Tibial nerve (tissue), 4 donors: ENCODE measurements at regions not wholly inside any gene's neighbourhood (a gene's known extent, or its start where the extent isn't known, plus 50 kb on each side); places are given as distances from the start of the nearest gene placed in this dataset.

ENCODE experiments used
- DNase-seq, 2 donors: peaks; one replicate each; pipeline ENCODE4 v3.0.0-alpha.2; 2019; ENCODE audit warnings: low spot score in 2 of 2
- H3K27ac ChIP-seq, 4 donors: fragments of 200-600 bp; sonication (generic) in 3 of 4; one replicate each; pipeline ENCODE4 v1.5.1; 2017 to 2019; ENCODE audit warnings: mild to moderate bottlenecking in 1 of 4
- H3K27me3 ChIP-seq, 2 donors: fragments of 200-600 bp; sonication (generic) in 1 of 2; one replicate each; pipeline versions ENCODE4 v1.5.1 to v1.6.0; 2017 to 2019
- H3K36me3 ChIP-seq, 3 donors: fragments of 200-600 bp; sonication (generic); one replicate each; pipeline ENCODE4 v1.5.1; 2018 to 2019
- H3K4me1 ChIP-seq, 4 donors: fragments of 200-600 bp; sonication (generic) in 3 of 4; one replicate each; pipeline ENCODE4 v1.5.1; 2017 to 2019
- H3K4me3 ChIP-seq, 4 donors: fragments of 200-600 bp; sonication (generic) in 3 of 4; one replicate each; pipeline ENCODE4 v1.5.1; 2017 to 2019; ENCODE audit warnings: mild to moderate bottlenecking in 1 of 4, moderate library complexity in 1 of 4
- H3K9me3 ChIP-seq, 4 donors: fragments of 200-600 bp; sonication (generic) in 3 of 4; one replicate each; pipeline ENCODE4 v1.5.1; 2017 to 2019
- EP300 ChIP-seq, 2 donors: sonication (generic); formaldehyde crosslinking; IDR thresholded peaks; one replicate each; pipeline ENCODE4 v1.6.1; 2017; ENCODE audit warnings: antibody characterized with exemption in 2 of 2, mild to moderate bottlenecking in 1 of 2
- POLR2A ChIP-seq, 2 donors: fragments of 450-650 bp; IDR thresholded peaks; one replicate each; pipeline ENCODE4 v1.6.1; 2017; ENCODE audit warnings: antibody characterized with exemption in 2 of 2, mild to moderate bottlenecking in 2 of 2, moderate library complexity in 2 of 2
- WGBS, 2 donors: methylation state at CpG; one replicate each; pipeline ENCODE4 v1.1.5; 2018; 5-methylcytosine and 5-hydroxymethylcytosine counted together
- TF ChIP-seq, protein P1 (sequence below), 5 experiments: fragments of 200-600 bp in 3 of 5; fragments of 450-650 bp in 2 of 5; sonication (generic) in 3 of 5; IDR thresholded peaks; one replicate each; pipeline ENCODE4 v1.5.1; 2016 to 2019; ENCODE audit warnings: antibody characterized with exemption in 5 of 5, mild to moderate bottlenecking in 3 of 5, moderate library complexity in 2 of 5

GRCh38 chr16:17654571-17654970 lies 183.8 kb upstream of the XYLT1 start:
- DNase-seq: no peak
- no peaks in the 10 kb centered on the region for H3K4me1 ChIP-seq
- no peak overlapping the region for H3K27ac ChIP-seq
- H3K9me3 ChIP-seq: no peaks in the 10 kb centered on the region
- 30 to 40% methylated on average over 4 of the region's 4 CpGs for WGBS, 2 donors
- no peak overlapping the region for H3K4me3 ChIP-seq
- TF ChIP-seq EP300 (IDR thresholded peaks at IDR 0.05) (no peak), POLR2A (IDR thresholded peaks at IDR 0.05) (no peak)
- TF ChIP-seq, protein P1, sequence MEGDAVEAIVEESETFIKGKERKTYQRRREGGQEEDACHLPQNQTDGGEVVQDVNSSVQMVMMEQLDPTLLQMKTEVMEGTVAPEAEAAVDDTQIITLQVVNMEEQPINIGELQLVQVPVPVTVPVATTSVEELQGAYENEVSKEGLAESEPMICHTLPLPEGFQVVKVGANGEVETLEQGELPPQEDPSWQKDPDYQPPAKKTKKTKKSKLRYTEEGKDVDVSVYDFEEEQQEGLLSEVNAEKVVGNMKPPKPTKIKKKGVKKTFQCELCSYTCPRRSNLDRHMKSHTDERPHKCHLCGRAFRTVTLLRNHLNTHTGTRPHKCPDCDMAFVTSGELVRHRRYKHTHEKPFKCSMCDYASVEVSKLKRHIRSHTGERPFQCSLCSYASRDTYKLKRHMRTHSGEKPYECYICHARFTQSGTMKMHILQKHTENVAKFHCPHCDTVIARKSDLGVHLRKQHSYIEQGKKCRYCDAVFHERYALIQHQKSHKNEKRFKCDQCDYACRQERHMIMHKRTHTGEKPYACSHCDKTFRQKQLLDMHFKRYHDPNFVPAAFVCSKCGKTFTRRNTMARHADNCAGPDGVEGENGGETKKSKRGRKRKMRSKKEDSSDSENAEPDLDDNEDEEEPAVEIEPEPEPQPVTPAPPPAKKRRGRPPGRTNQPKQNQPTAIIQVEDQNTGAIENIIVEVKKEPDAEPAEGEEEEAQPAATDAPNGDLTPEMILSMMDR (IDR thresholded peaks at IDR 0.05): no peak
- no peaks in the 10 kb centered on the region for H3K27me3 ChIP-seq
- no peaks in the 10 kb centered on the region for H3K36me3 ChIP-seq

GRCh38 chr16:17654142-17654541 lies 183.4 kb upstream of the XYLT1 start:
- no peak overlapping the region for H3K4me3 ChIP-seq
- no peaks in the 10 kb centered on the region for H3K4me1 ChIP-seq
- no peak for DNase-seq
- WGBS, 2 donors: 59 to 67% methylated on average over 4 of the region's 4 CpGs
- TF ChIP-seq, protein P1 (IDR thresholded peaks at IDR 0.05): no peak
- TF ChIP-seq EP300 (IDR thresholded peaks at IDR 0.05) (no peak), POLR2A (IDR thresholded peaks at IDR 0.05) (no peak)
- no peak overlapping the region for H3K27ac ChIP-seq
- no peaks in the 10 kb centered on the region for H3K27me3 ChIP-seq
- H3K36me3 ChIP-seq: no peaks in the 10 kb centered on the region
- H3K9me3 ChIP-seq: no peaks in the 10 kb centered on the region

GRCh38 chr16:17647879-17648872 lies 177.4 kb upstream of the XYLT1 start:
- H3K9me3 ChIP-seq: peaks cover 0 to 6% (median 0%) of the 10 kb centered on the region in 4 donors
- no peaks in the 10 kb centered on the region for H3K36me3 ChIP-seq
- H3K27ac ChIP-seq: no peak overlapping the region
- TF ChIP-seq EP300 (IDR thresholded peaks at IDR 0.05): no peak
- TF ChIP-seq, protein P1 (IDR thresholded peaks at IDR 0.05): no peak
- no peak for TF ChIP-seq POLR2A (IDR thresholded peaks at IDR 0.05)
- H3K4me3 ChIP-seq: no peak overlapping the region
- DNase-seq: no peak
- 76 to 83% methylated on average over 8 of the region's 8 CpGs for WGBS, 2 donors
- H3K27me3 ChIP-seq: no peaks in the 10 kb centered on the region
- H3K4me1 ChIP-seq: no peaks in the 10 kb centered on the region

- H3K9me3 ChIP-seq: peaks cover 0 to 6% (median 0%) of the 10 kb centered on the region in 4 donors
- H3K27ac ChIP-seq: no peak overlapping the region
- no peaks in the 10 kb centered on the region for H3K4me1 ChIP-seq
- DNase-seq: no peak
- WGBS, 2 donors: 86 to 93% methylated on average over 2 of the region's 2 CpGs
- no peaks in the 10 kb centered on the region for H3K27me3 ChIP-seq
- H3K36me3 ChIP-seq: no peaks in the 10 kb centered on the region
- no peak overlapping the region for H3K4me3 ChIP-seq
- TF ChIP-seq, protein P1 (IDR thresholded peaks at IDR 0.05): no peak
- TF ChIP-seq EP300 (IDR thresholded peaks at IDR 0.05): no peak
- TF ChIP-seq POLR2A (IDR thresholded peaks at IDR 0.05): no peak
These were observed 173.2 kb upstream of the XYLT1 start for GRCh38 chr16:17643935-17644334.

- H3K9me3 ChIP-seq: peaks cover 0 to 9% (median 0%) of the 10 kb centered on the region in 4 donors
- 86 to 91% methylated on average over 2 of the region's 2 CpGs for WGBS, 2 donors
- H3K27me3 ChIP-seq: no peaks in the 10 kb centered on the region
- H3K4me1 ChIP-seq: no peaks in the 10 kb centered on the region
- H3K36me3 ChIP-seq: no peaks in the 10 kb centered on the region
- no peak for DNase-seq
- H3K27ac ChIP-seq: no peak overlapping the region
- TF ChIP-seq EP300 (IDR thresholded peaks at IDR 0.05) (no peak), POLR2A (IDR thresholded peaks at IDR 0.05) (no peak)
- TF ChIP-seq, protein P1 (IDR thresholded peaks at IDR 0.05): no peak
- no peak overlapping the region for H3K4me3 ChIP-seq
These were observed 171.2 kb upstream of the XYLT1 start for GRCh38 chr16:17641990-17642389.
